ENCODE measurements at regions not wholly inside any gene's neighbourhood (a gene's known extent, or its start where the extent isn't known, plus 50 kb on each side); places are given as distances from the start of the nearest gene placed in this dataset.

DNA sequence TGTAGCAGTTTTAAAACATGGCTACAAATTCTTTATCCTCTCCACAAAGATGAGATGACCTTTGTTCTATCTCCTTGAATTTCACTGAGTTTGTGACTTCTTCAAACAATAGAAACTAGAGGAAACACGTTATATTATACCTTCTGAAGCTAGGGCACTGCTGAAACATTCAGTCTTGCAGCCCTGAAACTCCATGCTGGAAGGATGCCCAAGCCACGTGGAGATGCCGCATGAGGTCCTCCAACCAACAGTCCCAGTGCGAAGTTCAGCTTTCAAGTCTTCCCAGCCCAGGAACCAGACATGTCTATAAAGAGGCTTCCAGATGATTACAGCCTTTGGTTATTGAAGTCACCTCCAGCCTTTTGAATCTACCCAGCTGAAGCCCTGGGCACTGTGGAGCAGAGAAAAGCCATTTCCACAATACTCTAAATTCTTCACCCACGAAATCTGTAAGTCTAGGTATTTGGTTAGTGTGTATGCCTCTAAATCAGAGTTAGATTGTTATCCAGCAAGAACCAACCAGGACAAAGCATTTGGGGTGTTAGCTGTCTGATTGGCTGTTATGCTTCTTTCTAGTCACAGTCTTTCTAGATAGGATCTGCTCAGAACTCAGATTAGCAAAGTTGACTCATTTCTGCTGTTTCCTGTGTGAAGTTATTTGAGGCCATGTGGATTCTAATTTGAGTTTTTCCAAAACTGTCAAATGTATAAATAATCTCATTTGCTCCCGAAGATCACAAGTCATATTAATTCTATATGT lies 186.5 kb upstream of the TMEM72 start:
- TF ChIP-seq, protein P1, sequence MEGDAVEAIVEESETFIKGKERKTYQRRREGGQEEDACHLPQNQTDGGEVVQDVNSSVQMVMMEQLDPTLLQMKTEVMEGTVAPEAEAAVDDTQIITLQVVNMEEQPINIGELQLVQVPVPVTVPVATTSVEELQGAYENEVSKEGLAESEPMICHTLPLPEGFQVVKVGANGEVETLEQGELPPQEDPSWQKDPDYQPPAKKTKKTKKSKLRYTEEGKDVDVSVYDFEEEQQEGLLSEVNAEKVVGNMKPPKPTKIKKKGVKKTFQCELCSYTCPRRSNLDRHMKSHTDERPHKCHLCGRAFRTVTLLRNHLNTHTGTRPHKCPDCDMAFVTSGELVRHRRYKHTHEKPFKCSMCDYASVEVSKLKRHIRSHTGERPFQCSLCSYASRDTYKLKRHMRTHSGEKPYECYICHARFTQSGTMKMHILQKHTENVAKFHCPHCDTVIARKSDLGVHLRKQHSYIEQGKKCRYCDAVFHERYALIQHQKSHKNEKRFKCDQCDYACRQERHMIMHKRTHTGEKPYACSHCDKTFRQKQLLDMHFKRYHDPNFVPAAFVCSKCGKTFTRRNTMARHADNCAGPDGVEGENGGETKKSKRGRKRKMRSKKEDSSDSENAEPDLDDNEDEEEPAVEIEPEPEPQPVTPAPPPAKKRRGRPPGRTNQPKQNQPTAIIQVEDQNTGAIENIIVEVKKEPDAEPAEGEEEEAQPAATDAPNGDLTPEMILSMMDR (IDR thresholded peaks at IDR 0.05), result no peak
- TF ChIP-seq POLR2A (IDR thresholded peaks at IDR 0.05), result no peak

Data from body of pancreas (tissue), 4 donors.